ENCODE measurements at regions not wholly inside any gene's neighbourhood (a gene's known extent, or its start where the extent isn't known, plus 50 kb on each side); places are given as distances from the start of the nearest gene placed in this dataset.
"Not testable (repeated sequence)": the region's sequence is repeated elsewhere in the genome, so short reads cannot be mapped to it uniquely, and the experiment has no call there.

DNA sequence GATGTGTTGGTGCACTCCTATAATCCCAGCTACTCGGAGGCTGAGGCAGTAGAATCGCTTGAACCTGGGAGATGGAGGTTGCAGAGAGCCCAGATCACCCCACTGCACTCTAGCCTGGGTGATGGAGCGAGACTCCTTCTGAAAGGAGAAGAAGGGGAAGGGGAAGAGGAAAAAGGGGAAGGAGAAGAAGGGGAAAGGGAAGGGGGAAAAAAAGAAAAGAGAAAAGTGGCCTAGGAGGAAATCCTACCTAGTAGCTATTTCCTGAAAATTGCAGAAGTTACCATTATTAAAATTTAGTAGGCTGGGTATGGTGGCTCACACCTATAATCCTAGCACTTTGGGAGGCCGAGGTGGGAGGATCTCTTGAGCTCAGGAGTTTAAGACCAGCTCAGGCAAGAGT, 67.4 kb downstream of the ARRDC3 start:
- DNase-seq (ENCODE audit: low spot score), result no peak
- no peaks in the 10 kb centered on the region for H3K27me3 ChIP-seq
- H3K27ac ChIP-seq, result no peak overlapping the region
- H3K4me3 ChIP-seq, result no peak overlapping the region
- H3K36me3 ChIP-seq, result no peaks in the 10 kb centered on the region
- TF ChIP-seq, protein P1, sequence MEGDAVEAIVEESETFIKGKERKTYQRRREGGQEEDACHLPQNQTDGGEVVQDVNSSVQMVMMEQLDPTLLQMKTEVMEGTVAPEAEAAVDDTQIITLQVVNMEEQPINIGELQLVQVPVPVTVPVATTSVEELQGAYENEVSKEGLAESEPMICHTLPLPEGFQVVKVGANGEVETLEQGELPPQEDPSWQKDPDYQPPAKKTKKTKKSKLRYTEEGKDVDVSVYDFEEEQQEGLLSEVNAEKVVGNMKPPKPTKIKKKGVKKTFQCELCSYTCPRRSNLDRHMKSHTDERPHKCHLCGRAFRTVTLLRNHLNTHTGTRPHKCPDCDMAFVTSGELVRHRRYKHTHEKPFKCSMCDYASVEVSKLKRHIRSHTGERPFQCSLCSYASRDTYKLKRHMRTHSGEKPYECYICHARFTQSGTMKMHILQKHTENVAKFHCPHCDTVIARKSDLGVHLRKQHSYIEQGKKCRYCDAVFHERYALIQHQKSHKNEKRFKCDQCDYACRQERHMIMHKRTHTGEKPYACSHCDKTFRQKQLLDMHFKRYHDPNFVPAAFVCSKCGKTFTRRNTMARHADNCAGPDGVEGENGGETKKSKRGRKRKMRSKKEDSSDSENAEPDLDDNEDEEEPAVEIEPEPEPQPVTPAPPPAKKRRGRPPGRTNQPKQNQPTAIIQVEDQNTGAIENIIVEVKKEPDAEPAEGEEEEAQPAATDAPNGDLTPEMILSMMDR (IDR thresholded peaks at IDR 0.05), result no peak
- H3K4me1 ChIP-seq, result peaks cover 0 to 35% of the 10 kb centered on the region in 2 donors
- H3K9me3 ChIP-seq, result no peaks in the 10 kb centered on the region

DNA sequence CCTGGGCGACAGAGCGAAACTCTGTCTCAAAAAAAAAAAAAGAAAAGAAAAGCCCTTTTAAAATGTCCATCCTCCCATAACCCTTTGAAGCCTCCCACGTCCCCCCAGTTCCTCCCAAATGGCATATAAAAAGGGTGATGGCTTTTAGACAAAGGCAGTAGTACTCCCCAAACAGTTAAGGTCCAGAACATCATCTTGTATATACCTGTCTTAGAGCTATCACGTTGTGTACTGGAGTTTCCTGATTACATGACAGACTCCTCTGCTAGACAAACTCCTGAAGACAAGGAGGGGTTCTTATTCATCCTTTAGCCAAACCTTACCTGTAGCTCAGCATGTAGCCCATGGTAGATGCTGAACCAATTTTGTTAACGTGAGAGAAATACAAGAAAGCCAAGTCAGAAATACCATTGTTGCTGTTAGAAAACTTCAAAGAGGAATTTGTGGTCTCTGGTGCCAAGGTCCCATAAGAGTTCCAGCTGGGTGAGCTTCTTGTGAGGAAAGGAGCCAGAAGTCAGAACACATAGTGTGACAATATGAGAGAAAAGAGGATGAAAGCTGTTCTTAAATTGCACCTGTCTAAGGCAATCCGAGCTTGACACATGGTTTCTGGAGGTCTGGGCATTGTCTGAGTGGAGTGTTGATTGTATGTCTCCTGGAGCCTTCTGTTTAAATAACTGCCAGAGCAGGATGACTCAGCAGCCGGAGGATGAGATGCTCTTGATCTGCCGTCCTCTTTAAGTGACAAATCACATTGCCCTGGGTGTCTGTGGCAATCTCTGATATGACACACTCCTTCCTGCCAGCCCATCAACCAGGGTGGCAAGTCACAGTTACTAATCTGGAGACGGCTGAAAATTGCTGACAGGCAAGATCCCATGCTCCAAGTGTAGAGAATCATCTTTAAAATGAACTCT, 69.1 kb downstream of the ARRDC3 start:
- Histone ChIP-seq H3K27ac (peak overlapping the region; percentile 72 to 92), H3K4me3 (peak overlapping the region; percentile 20 to 35), H3K36me3 (no peaks in the 10 kb centered on the region), H3K27me3 (no peaks in the 10 kb centered on the region), H3K4me1 (peaks cover 0 to 35% of the 10 kb centered on the region in 2 donors), H3K9me3 (no peaks in the 10 kb centered on the region)
- TF ChIP-seq, protein P1 (IDR thresholded peaks at IDR 0.05), result no peak
- DNase-seq (ENCODE audit: low spot score), result peak; percentile 95

- Histone ChIP-seq H3K9me3 (no peaks in the 10 kb centered on the region), H3K27me3 (no peaks in the 10 kb centered on the region), H3K4me3 (peak overlapping the region in 1 of 2 donors; percentile 35), H3K27ac (peak overlapping the region; percentile 72 to 92), H3K36me3 (no peaks in the 10 kb centered on the region), H3K4me1 (peaks cover 0 to 35% of the 10 kb centered on the region in 2 donors)
- TF ChIP-seq, protein P1 (IDR thresholded peaks at IDR 0.05), result no peak
- DNase-seq (ENCODE audit: low spot score), result no peak
Measured at GRCh38 chr5:91312698-91313097, 70.4 kb downstream of the ARRDC3 start.

- DNase-seq (ENCODE audit: low spot score), result peak; percentile 89
- peaks cover 0 to 35% of the 10 kb centered on the region in 2 donors for H3K4me1 ChIP-seq
- TF ChIP-seq, protein P1 (IDR thresholded peaks at IDR 0.05), result no peak
- no peaks in the 10 kb centered on the region for H3K9me3 ChIP-seq
- H3K36me3 ChIP-seq, result no peaks in the 10 kb centered on the region
- peak overlapping the region in 1 of 2 donors; percentile 35 for H3K4me3 ChIP-seq
- H3K27ac ChIP-seq, result peak overlapping the region; percentile 72 to 92
- H3K27me3 ChIP-seq, result no peaks in the 10 kb centered on the region
Measured at GRCh38 chr5:91311697-91312501, 71.2 kb downstream of the ARRDC3 start.

- TF ChIP-seq, protein P1 (IDR thresholded peaks at IDR 0.05), result no peak
- peak overlapping the region; percentile 72 to 92 for H3K27ac ChIP-seq
- no peaks in the 10 kb centered on the region for H3K27me3 ChIP-seq
- no peaks in the 10 kb centered on the region for H3K36me3 ChIP-seq
- peaks cover 0 to 35% of the 10 kb centered on the region in 2 donors for H3K4me1 ChIP-seq
- no peak for DNase-seq (ENCODE audit: low spot score)
- H3K9me3 ChIP-seq, result no peaks in the 10 kb centered on the region
- H3K4me3 ChIP-seq, result no peak overlapping the region
Measured at GRCh38 chr5:91311168-91311696, 71.9 kb downstream of the ARRDC3 start.

GRCh38 chr5:91308157-91308556, 75.0 kb downstream of the ARRDC3 start:
- not testable (repeated sequence) for H3K27ac ChIP-seq; H3K4me3 ChIP-seq; H3K9me3 ChIP-seq; DNase-seq (ENCODE audit: low spot score); H3K36me3 ChIP-seq; H3K27me3 ChIP-seq
- H3K4me1 ChIP-seq, result peaks cover 0 to 22% of the 10 kb centered on the region in 2 donors
